OCI-M1 (cell line): ENCODE measurements at regions not wholly inside any gene's neighbourhood (a gene's known extent, or its start where the extent isn't known, plus 50 kb on each side); places are given as distances from the start of the nearest gene placed in this dataset.
A peak's percentile ranks its signal among the peaks of the same experiment; 100 is the strongest.
"Not testable (repeated sequence)": the region's sequence is repeated elsewhere in the genome, so short reads cannot be mapped to it uniquely, and the experiment has no call there.

Experiments used
- DNase-seq: peaks from one replicate; lab custom pipeline; 2025; lab: John Stamatoyannopoulos, UW

- DNase-seq, result no peak
Measured at GRCh38 chr12:75666939-75667334, 155.5 kb upstream of the KRR1 start.

GRCh38 chr12:75666126-75666938 lies 154.9 kb upstream of the KRR1 start:
- no peak for DNase-seq

- no peak for DNase-seq
Measured at GRCh38 chr12:75665216-75665615, 153.8 kb upstream of the KRR1 start.

- no peak for DNase-seq
Measured at GRCh38 chr12:75662511-75663159, 151.2 kb upstream of the KRR1 start.

- DNase-seq, result no peak
Measured at GRCh38 chr12:75661908-75662307, 150.5 kb upstream of the KRR1 start.

GRCh38 chr12:75660805-75661404 lies 149.5 kb upstream of the KRR1 start:
- DNase-seq, result no peak

GRCh38 chr12:75660107-75660530 lies 148.7 kb upstream of the KRR1 start:
- DNase-seq, result peak; percentile 40

GRCh38 chr12:75658901-75659823 lies 147.8 kb upstream of the KRR1 start:
- DNase-seq, result peak; percentile 47

GRCh38 chr12:75658286-75658685 lies 146.9 kb upstream of the KRR1 start:
- DNase-seq, result no peak

GRCh38 chr12:75657831-75658230 lies 146.4 kb upstream of the KRR1 start:
- DNase-seq, result no peak

GRCh38 chr12:75657354-75657753 lies 145.9 kb upstream of the KRR1 start:
- DNase-seq, result not testable (repeated sequence)

- DNase-seq, result no peak
Measured at GRCh38 chr12:75656648-75657047, 145.2 kb upstream of the KRR1 start.

GRCh38 chr12:75656210-75656609 lies 144.8 kb upstream of the KRR1 start:
- no peak for DNase-seq

- no peak for DNase-seq
Measured at GRCh38 chr12:75655315-75655806, 144.0 kb upstream of the KRR1 start.

- DNase-seq, result no peak
Measured at GRCh38 chr12:75651342-75651695, 139.9 kb upstream of the KRR1 start.

- no peak for DNase-seq
Measured at GRCh38 chr12:75650595-75651341, 139.4 kb upstream of the KRR1 start.

- no peak for DNase-seq
Measured at GRCh38 chr12:75650100-75650499, 138.7 kb upstream of the KRR1 start.

- DNase-seq, result no peak
Measured at GRCh38 chr12:75648856-75649255, 137.4 kb upstream of the KRR1 start.

GRCh38 chr12:75646329-75647210 lies 135.2 kb upstream of the KRR1 start:
- no peak for DNase-seq

- DNase-seq, result no peak
Measured at GRCh38 chr12:75644472-75645072, 133.2 kb upstream of the KRR1 start.
